Heart left ventricle (tissue), 13 donors: ENCODE measurements at regions not wholly inside any gene's neighbourhood (a gene's known extent, or its start where the extent isn't known, plus 50 kb on each side); places are given as distances from the start of the nearest gene placed in this dataset.

ENCODE experiments used
- CTCF ChIP-seq, 12 donors: fragments of 200-600 bp; sonication (generic) in 4 of 12; IDR thresholded peaks; one replicate each; pipeline versions ENCODE4 v1.5.0 to v1.8.0; 2018 to 2022; ENCODE audit warnings: antibody characterized with exemption in 12 of 12, mild to moderate bottlenecking in 5 of 12
- POLR2A ChIP-seq, 2 donors: fragments of 450-650 bp; IDR thresholded peaks; one replicate each; pipeline ENCODE4 v1.6.1; 2017; ENCODE audit warnings: antibody characterized with exemption in 2 of 2, mild to moderate bottlenecking in 2 of 2, moderate library complexity in 2 of 2
- donor health status: ischemic (EF 13 %, LVEDD 7.1; RV severe dilation, severe dysfunction).
- donor health status: DM: no; HTN: yes; CAD: no.
- donor health status: DM: no; HTN: no; CAD: no.
- donor health status: ischemic (EF 25% LVEDD 6.9; RV normal size, moderate dysfunction).
- donor health status: ischemic (EF 25% LVEDD 5.7; RV mildly dilated, moderate dysfunction).
- donor health status: ischemic (EF 35%, LVEDD 5.7; RV mildly dilated, moderate dysfunction).
- donor health status: nonischemic (EF 11% LVEDD 7.7; RV severe dilation, severe dysfunction).
- donor health status: DM: yes; HTN: yes; CAD: no.
- donor health status: PGD.
- donor health status: ischemic (EF 29% LVEDD 5.4; RV normal size, mild dysfunction).
- donor health status: nonischemic (EF 23%, LVEDD 6.1; RV moderate dilation, normal function).

GRCh38 chr2:234373060-234373459 is 123.8 kb downstream of the ARL4C start:
- TF ChIP-seq CTCF (IDR thresholded peaks at IDR 0.05) (no peak), POLR2A (IDR thresholded peaks at IDR 0.05) (no peak)
